GM12878 (cell line): ENCODE measurements at regions not wholly inside any gene's neighbourhood (a gene's known extent, or its start where the extent isn't known, plus 50 kb on each side); places are given as distances from the start of the nearest gene placed in this dataset.

Experiments
- ATAC-seq: fragments of 200-7000 bp; cut with Tn5 transposase; 3 replicates; pipeline ENCODE4 v1.9.1; 2020; ENCODE audit warnings: mild to moderate bottlenecking, moderate library complexity
- BruUV-seq: library from RNA; stranded (reverse); fragments of 400-500 nt; replicated peaks from 2 replicates; lab custom pipeline; 2021; lab: Mats Ljungman, UMichigan
- CTCF ChIA-PET: fragments of 300-600 bp; sonication (Branson Sonifier 250); formaldehyde crosslinking; extraction: SDS; loops from one replicate; lab custom pipeline; 2021; ENCODE audit warnings: inconsistent platforms; lab: Yijun Ruan, JAX
- POLR2A ChIA-PET: fragments of 350-600 bp; formaldehyde crosslinking; extraction: SDS; loops from one replicate; lab custom pipeline; 2021; ENCODE audit warnings: inconsistent platforms; lab: Charles Lee
- RAD21 ChIA-PET: fragments of 300-600 bp; sonication (Branson Sonifier 250); formaldehyde crosslinking; loops from one replicate; lab custom pipeline; 2023; ENCODE audit warnings: antibody characterized with exemption; ENCODE audit not compliant: unreplicated experiment; lab: Charles Lee
- SMC1A ChIA-PET: fragments of 300-600 bp; sonication (Branson Sonifier 250); formaldehyde crosslinking; loops from one replicate; lab custom pipeline; 2023; ENCODE audit not compliant: unreplicated experiment, uncharacterized antibody; lab: Charles Lee
- DNase-seq: peaks from one replicate; pipeline ENCODE4 v3.0.0-alpha.2; 2011; ENCODE audit warnings: low read depth, low spot score
- FAIRE-seq: peaks from 3 replicates; lab custom pipeline; 2011; peaks lifted over from hg19 to GRCh38; lab: Jason Lieb, UNC
- H2AFZ ChIP-seq: 2 replicates; pipeline ENCODE4 v1.6.0; 2011; ENCODE audit warnings: low read depth, low read length, control low read depth; ENCODE audit not compliant: control insufficient read depth
- H3K27ac ChIP-seq: 2 replicates; pipeline ENCODE4 v1.5.1; 2011; ENCODE audit warnings: control low read depth; ENCODE audit not compliant: control insufficient read depth, insufficient read depth
- H3K27me3 ChIP-seq, 2 experiments: replicated peaks in 1 of 2; 2 replicates each; pipeline versions ENCODE4 v1.6.0 to v1.6.1; 2011; ENCODE audit warnings: low read length in 1 of 2; ENCODE audit not compliant: control insufficient read depth in 2 of 2, insufficient read depth in 2 of 2
- H3K36me3 ChIP-seq, 2 experiments: 2 replicates each; pipeline ENCODE4 v1.5.1; 2011; ENCODE audit warnings: low read length in 1 of 2; ENCODE audit not compliant: control insufficient read depth in 2 of 2, insufficient read depth in 2 of 2
- H3K4me1 ChIP-seq: 2 replicates; pipeline ENCODE4 v1.6.1; 2011; ENCODE audit warnings: mild to moderate bottlenecking, low read length, moderate library complexity, mixed read lengths; ENCODE audit not compliant: control insufficient read depth, insufficient read depth
- H3K4me2 ChIP-seq: 2 replicates; pipeline ENCODE4 v1.6.0; 2011; ENCODE audit warnings: control low read depth; ENCODE audit not compliant: control insufficient read depth, insufficient read depth
- H3K4me3 ChIP-seq: fragments of 200-600 bp; sonication (generic); 2 replicates; pipeline ENCODE4 v1.5.1; 2016
- H3K79me2 ChIP-seq: 2 replicates; pipeline ENCODE4 v1.6.0; 2011; ENCODE audit warnings: low read length; ENCODE audit not compliant: control insufficient read depth, insufficient read depth
- H3K9ac ChIP-seq: 2 replicates; pipeline ENCODE4 v1.8.0; 2011; ENCODE audit warnings: low read length, control low read depth, mixed read lengths; ENCODE audit not compliant: control insufficient read depth, insufficient read depth
- H3K9me3 ChIP-seq: replicated peaks from 3 replicates; pipeline ENCODE4 v1.5.1; 2011; ENCODE audit warnings: mild to moderate bottlenecking, low read length; ENCODE audit not compliant: control insufficient read depth, insufficient read depth
- H4K20me1 ChIP-seq: 2 replicates; pipeline ENCODE4 v1.6.0; 2011; ENCODE audit not compliant: control insufficient read depth, insufficient read depth
- BMI1 ChIP-seq: fragments of 450-650 bp; IDR thresholded peaks from 2 replicates; pipeline ENCODE4 v1.6.1; 2016; ENCODE audit warnings: mild to moderate bottlenecking, moderate library complexity, borderline replicate concordance
- CBX5 ChIP-seq: sonication (generic); IDR thresholded peaks from 2 replicates; pipeline ENCODE4 v1.6.1; 2016; ENCODE audit warnings: low read depth, moderate library complexity, mild to moderate bottlenecking, inconsistent platforms
- IKZF1 ChIP-seq: fragments of 450-650 bp; conservative IDR thresholded peaks from 2 replicates; pipeline ENCODE4 v1.6.1; 2017; ENCODE audit warnings: antibody characterized with exemption, mild to moderate bottlenecking
- IRF4 ChIP-seq: IDR thresholded peaks from 2 replicates; pipeline ENCODE4 v1.6.1; 2011; ENCODE audit warnings: low read depth, low read length
- KLF5 ChIP-seq: fragments of 450-650 bp; IDR thresholded peaks from 2 replicates; pipeline ENCODE4 v1.6.1; 2014; ENCODE audit warnings: mild to moderate bottlenecking; ENCODE audit not compliant: partially characterized antibody
- MYB ChIP-seq: fragments of 150-350 bp; IDR thresholded peaks from 2 replicates; pipeline ENCODE4 v1.6.1; 2014; ENCODE audit warnings: mild to moderate bottlenecking, low read depth, low read length, borderline replicate concordance
- NFXL1 ChIP-seq: fragments of 450-650 bp; IDR thresholded peaks from 2 replicates; pipeline ENCODE4 v1.6.1; 2017; ENCODE audit warnings: antibody characterized with exemption, mild to moderate bottlenecking, borderline replicate concordance
- RBBP5 ChIP-seq: fragments of 200-600 bp; sonication (generic); conservative IDR thresholded peaks from 2 replicates; pipeline ENCODE4 v1.6.1; 2016
- TCF12 ChIP-seq: IDR thresholded peaks from 2 replicates; pipeline ENCODE4 v1.6.1; 2011; ENCODE audit warnings: low read depth, mild to moderate bottlenecking, low read length
- TCF3 ChIP-seq: IDR thresholded peaks from 2 replicates; pipeline ENCODE4 v1.6.1; 2012; ENCODE audit warnings: low read depth, mild to moderate bottlenecking, low read length, borderline replicate concordance; ENCODE audit not compliant: insufficient read depth
- ZNF217 ChIP-seq: fragments of 450-650 bp; IDR thresholded peaks from 2 replicates; pipeline ENCODE4 v1.6.1; 2017; ENCODE audit warnings: antibody characterized with exemption, mild to moderate bottlenecking
- ZNF274 ChIP-seq: IDR thresholded peaks from one replicate; pipeline ENCODE4 v1.8.0; 2011; ENCODE audit not compliant: insufficient read length, insufficient read depth
- WGBS: methylation state at CpG from one replicate; pipeline ENCODE4 v1.1.6; 2016; ENCODE audit warnings: low lambda C conversion rate; ENCODE audit not compliant: insufficient replicate concordance, insufficient coverage; ENCODE audit errors: missing lambda C conversion rate; 5-methylcytosine and 5-hydroxymethylcytosine counted together
- in situ Hi-C: fragments of 300-500 bp; cut with MboI; formaldehyde crosslinking; loops from 9 replicates; pipeline ENCODE4 v1.14.3; 2018; ENCODE audit warnings: mixed read lengths
- intact Hi-C: fragments of 100-400 bp; cut with micrococcal nuclease; formaldehyde crosslinking; loops from one replicate; pipeline ENCODE4 v1.14.2; 2022; ENCODE audit not compliant: unreplicated experiment

GRCh38 chrX:39318506-39319343, 517.5 kb downstream of the MID1IP1 start:
- no TSS peak for BruUV-seq
- DNase-seq: no peak
- TF ChIP-seq MYB: no peak
- no peak for TF ChIP-seq ZNF217
- TF ChIP-seq TCF12: no peak
- no peak for TF ChIP-seq TCF3
- no peak for TF ChIP-seq RBBP5
- no peak for TF ChIP-seq ZNF274
- no peak for TF ChIP-seq BMI1
- TF ChIP-seq CBX5: no peak
- no peak for TF ChIP-seq IKZF1
- TF ChIP-seq IRF4: no peak
- TF ChIP-seq NFXL1: no peak
- TF ChIP-seq KLF5: no peak
- no peaks in the 10 kb centered on the region for H3K27me3 ChIP-seq
- H3K9me3 ChIP-seq: no peaks in the 10 kb centered on the region; the same call in 2 of the 3 replicates
- no peaks in the 10 kb centered on the region for H3K79me2 ChIP-seq
- in situ Hi-C loops: no loop called here
- no peak overlapping the region for H3K4me3 ChIP-seq
- intact Hi-C loops: no loop called here
- no peak overlapping the region for H3K4me2 ChIP-seq
- no peak overlapping the region for H3K9ac ChIP-seq
- FAIRE-seq: no peak
- RAD21 ChIA-PET: no interaction called here
- no peak for ATAC-seq
- H2AFZ ChIP-seq: no peak overlapping the region
- CTCF ChIA-PET: interaction anchor here (0.5 to 1.2 kb wide), 2 partner anchors 10 to 1225 kb away, joined by 3 read pairs; no protein-coding TSS in a partner anchor
- H3K36me3 ChIP-seq: no peaks in the 10 kb centered on the region
- no peak overlapping the region for H3K27ac ChIP-seq
- POLR2A ChIA-PET: no interaction called here
- no peaks in the 10 kb centered on the region for H3K4me1 ChIP-seq
- WGBS: 22% methylated on average over 6 of the region's 6 CpGs
- no peaks in the 10 kb centered on the region for H4K20me1 ChIP-seq
- SMC1A ChIA-PET: no interaction called here
